ENCODE measurements at regions not wholly inside any gene's neighbourhood (a gene's known extent, or its start where the extent isn't known, plus 50 kb on each side); places are given as distances from the start of the nearest gene placed in this dataset.

GRCh38 chr6:14197118-14197517, 79.5 kb downstream of the CD83 start:
- TF ChIP-seq, protein P1, sequence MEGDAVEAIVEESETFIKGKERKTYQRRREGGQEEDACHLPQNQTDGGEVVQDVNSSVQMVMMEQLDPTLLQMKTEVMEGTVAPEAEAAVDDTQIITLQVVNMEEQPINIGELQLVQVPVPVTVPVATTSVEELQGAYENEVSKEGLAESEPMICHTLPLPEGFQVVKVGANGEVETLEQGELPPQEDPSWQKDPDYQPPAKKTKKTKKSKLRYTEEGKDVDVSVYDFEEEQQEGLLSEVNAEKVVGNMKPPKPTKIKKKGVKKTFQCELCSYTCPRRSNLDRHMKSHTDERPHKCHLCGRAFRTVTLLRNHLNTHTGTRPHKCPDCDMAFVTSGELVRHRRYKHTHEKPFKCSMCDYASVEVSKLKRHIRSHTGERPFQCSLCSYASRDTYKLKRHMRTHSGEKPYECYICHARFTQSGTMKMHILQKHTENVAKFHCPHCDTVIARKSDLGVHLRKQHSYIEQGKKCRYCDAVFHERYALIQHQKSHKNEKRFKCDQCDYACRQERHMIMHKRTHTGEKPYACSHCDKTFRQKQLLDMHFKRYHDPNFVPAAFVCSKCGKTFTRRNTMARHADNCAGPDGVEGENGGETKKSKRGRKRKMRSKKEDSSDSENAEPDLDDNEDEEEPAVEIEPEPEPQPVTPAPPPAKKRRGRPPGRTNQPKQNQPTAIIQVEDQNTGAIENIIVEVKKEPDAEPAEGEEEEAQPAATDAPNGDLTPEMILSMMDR (IDR thresholded peaks at IDR 0.05; ENCODE audit: unreplicated experiment), result no peak
- no peak for DNase-seq (ENCODE audit: low spot score, unreplicated experiment)
- peaks cover 6% of the 10 kb centered on the region for H3K9me3 Mint-ChIP-seq (ENCODE audit: low read depth)
- H3K4me3 Mint-ChIP-seq (ENCODE audit: low read depth), result no peak overlapping the region
- no peak overlapping the region for H3K27ac Mint-ChIP-seq
- no peaks in the 10 kb centered on the region for H3K36me3 Mint-ChIP-seq (ENCODE audit: insufficient read depth)
- H3K4me1 Mint-ChIP-seq (ENCODE audit: low read depth), result no peaks in the 10 kb centered on the region
- H3K27me3 Mint-ChIP-seq, result peaks cover 86% of the 10 kb centered on the region

DNA sequence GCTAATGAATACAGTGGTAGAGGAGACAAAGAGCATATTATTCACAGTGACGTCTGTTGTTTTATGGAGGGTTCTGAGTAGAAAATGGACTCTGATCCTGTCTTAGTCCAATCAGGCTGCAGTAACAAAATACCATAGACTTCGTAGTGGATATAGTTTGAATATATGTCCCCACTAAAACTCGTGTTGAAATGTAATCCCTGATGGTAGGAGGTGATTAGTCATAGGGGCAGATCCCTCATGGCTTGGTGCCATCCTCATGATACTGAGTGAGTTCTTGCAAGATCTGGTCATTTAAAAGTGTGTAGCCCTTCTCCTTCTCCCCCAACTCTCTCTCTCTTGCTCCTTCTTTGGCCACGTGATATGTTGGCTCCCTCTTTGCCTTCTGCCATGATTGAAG, 82.5 kb downstream of the CD83 start:
- Mint-ChIP-seq H3K36me3 (ENCODE audit: insufficient read depth) (no peaks in the 10 kb centered on the region), H3K4me1 (ENCODE audit: low read depth) (no peaks in the 10 kb centered on the region), H3K4me3 (ENCODE audit: low read depth) (no peak overlapping the region), H3K27ac (no peak overlapping the region), H3K27me3 (peaks cover 78% of the 10 kb centered on the region), H3K9me3 (ENCODE audit: low read depth) (peaks cover 6% of the 10 kb centered on the region)
- TF ChIP-seq, protein P1 (IDR thresholded peaks at IDR 0.05; ENCODE audit: unreplicated experiment), result no peak
- DNase-seq (ENCODE audit: low spot score, unreplicated experiment), result no peak

- H3K27ac Mint-ChIP-seq, result no peak overlapping the region
- peaks cover 16% of the 10 kb centered on the region for H3K4me1 Mint-ChIP-seq (ENCODE audit: low read depth)
- H3K4me3 Mint-ChIP-seq (ENCODE audit: low read depth), result no peak overlapping the region
- no peaks in the 10 kb centered on the region for H3K36me3 Mint-ChIP-seq (ENCODE audit: insufficient read depth)
- peaks cover 52% of the 10 kb centered on the region for H3K27me3 Mint-ChIP-seq
- H3K9me3 Mint-ChIP-seq (ENCODE audit: low read depth), result peaks cover 6% of the 10 kb centered on the region
- TF ChIP-seq, protein P1 (IDR thresholded peaks at IDR 0.05; ENCODE audit: unreplicated experiment), result no peak
- DNase-seq (ENCODE audit: low spot score, unreplicated experiment), result no peak
Measured at GRCh38 chr6:14202947-14203346, 85.4 kb downstream of the CD83 start.

DNA sequence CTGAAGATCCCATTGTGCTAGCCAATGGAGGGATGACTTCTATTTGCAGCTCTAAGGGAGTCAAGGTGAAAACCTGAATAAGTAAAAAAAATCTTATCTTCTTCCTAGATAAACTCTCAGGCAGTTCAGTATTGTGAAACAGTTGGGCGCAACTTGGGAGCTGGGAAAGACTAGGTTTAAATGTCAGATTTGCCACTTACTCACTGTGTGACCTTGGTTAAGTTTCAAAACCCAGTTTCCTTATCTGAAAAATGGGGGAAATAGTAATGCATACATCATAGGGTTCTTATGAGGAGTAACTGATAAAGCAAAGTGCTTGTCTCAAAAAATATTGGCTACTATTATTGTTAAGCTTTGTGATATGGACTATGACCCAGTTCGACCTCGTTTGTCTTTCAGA, 88.8 kb downstream of the CD83 start:
- DNase-seq (ENCODE audit: low spot score, unreplicated experiment), result no peak
- H3K9me3 Mint-ChIP-seq (ENCODE audit: low read depth), result no peaks in the 10 kb centered on the region
- no peak overlapping the region for H3K27ac Mint-ChIP-seq
- no peaks in the 10 kb centered on the region for H3K36me3 Mint-ChIP-seq (ENCODE audit: insufficient read depth)
- peaks cover 27% of the 10 kb centered on the region for H3K27me3 Mint-ChIP-seq
- TF ChIP-seq, protein P1 (IDR thresholded peaks at IDR 0.05; ENCODE audit: unreplicated experiment), result no peak
- H3K4me3 Mint-ChIP-seq (ENCODE audit: low read depth), result no peak overlapping the region
- H3K4me1 Mint-ChIP-seq (ENCODE audit: low read depth), result peaks cover 27% of the 10 kb centered on the region

DNA sequence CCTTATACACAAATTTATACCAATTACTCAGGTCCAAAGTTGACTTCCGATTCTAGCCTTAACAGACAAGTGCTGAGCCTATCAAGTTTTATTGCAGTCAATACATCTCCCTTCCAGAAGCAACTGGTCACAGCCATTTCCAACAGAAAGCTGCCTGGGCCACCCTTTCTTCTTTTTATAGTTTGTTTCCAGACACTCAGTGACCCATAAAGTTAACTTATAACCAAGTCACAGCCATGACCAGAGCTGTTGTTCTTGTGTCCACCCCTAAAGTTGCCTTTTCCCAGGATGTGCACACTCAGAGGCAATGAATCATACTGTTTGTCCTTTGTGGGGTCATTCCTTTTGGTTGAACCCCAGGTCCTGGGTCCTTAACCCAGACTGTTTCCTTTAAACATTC, 89.9 kb downstream of the CD83 start:
- Mint-ChIP-seq H3K27ac (no peak overlapping the region), H3K4me3 (ENCODE audit: low read depth) (no peak overlapping the region), H3K27me3 (peaks cover 16% of the 10 kb centered on the region), H3K4me1 (ENCODE audit: low read depth) (peaks cover 38% of the 10 kb centered on the region), H3K9me3 (ENCODE audit: low read depth) (no peaks in the 10 kb centered on the region), H3K36me3 (ENCODE audit: insufficient read depth) (no peaks in the 10 kb centered on the region)
- no peak for DNase-seq (ENCODE audit: low spot score, unreplicated experiment)
- TF ChIP-seq, protein P1 (IDR thresholded peaks at IDR 0.05; ENCODE audit: unreplicated experiment), result no peak

All from progenitor cell of endocrine pancreas (in vitro differentiated cells).